ENCODE measurements at regions not wholly inside any gene's neighbourhood (a gene's known extent, or its start where the extent isn't known, plus 50 kb on each side); places are given as distances from the start of the nearest gene placed in this dataset.

- no peak overlapping the region for H3K56ac ChIP-seq (ENCODE audit: extremely low read depth, insufficient read depth, low read length)
- H3K27ac ChIP-seq (ENCODE audit: insufficient read depth, low read length) = no peak overlapping the region
- ATAC-seq (ENCODE audit: low read depth) = no peak
- intact Hi-C loops (cut with micrococcal nuclease) = no loop called here
- H2AK5ac ChIP-seq (ENCODE audit: low read depth, low read length) = no peak overlapping the region
- no peak overlapping the region for H2BK120ac ChIP-seq (ENCODE audit: low read depth, low read length)
- no CpG with 5 or more reads among the region's 1 CpG for WGBS, 2 experiments (ENCODE audit: extremely low coverage in 2 of 2, insufficient read length in 1 of 2)
- no peak overlapping the region for H3K4me3 ChIP-seq (ENCODE audit: insufficient read depth, low read depth, low read length)
- H2BK20ac ChIP-seq (ENCODE audit: low read depth, low read length) = no peak overlapping the region
- no peaks in the 10 kb centered on the region for H3K79me1 ChIP-seq (ENCODE audit: low read depth in 1 of 2, low read length in 2 of 2)
- no peak overlapping the region for H4K91ac ChIP-seq (ENCODE audit: insufficient read depth, low read depth, low read length)
- no peak overlapping the region for H3K4me2 ChIP-seq (ENCODE audit: low read depth, low read length)
- no peaks in the 10 kb centered on the region for H4K20me1 ChIP-seq (ENCODE audit: insufficient read depth, low read length)
- no peak overlapping the region for H2BK15ac ChIP-seq (ENCODE audit: low read depth, low read length)
- H3K4ac ChIP-seq (ENCODE audit: low read depth, low read length) = no peak overlapping the region
- in situ Hi-C loops (cut with MboI; ENCODE audit: low sequenced_read_pairs) = no loop called here
- BruUV-seq (replicated peaks) = no TSS peak
- H3K36me3 ChIP-seq (ENCODE audit: control insufficient read depth, insufficient read depth, low read length) = no peaks in the 10 kb centered on the region
- CTCF ChIA-PET = no interaction called here
- no peak overlapping the region for H3K14ac ChIP-seq (replicated peaks; ENCODE audit: low read depth, low read length)
- no peak overlapping the region for H3K9ac ChIP-seq (ENCODE audit: low read depth, low read length)
- POLR2A ChIA-PET (ENCODE audit: unreplicated experiment) = no interaction called here
- no peaks in the 10 kb centered on the region for H3K27me3 ChIP-seq (ENCODE audit: control insufficient read depth, insufficient read depth, low read length)
- no peak overlapping the region for H2BK5ac ChIP-seq (ENCODE audit: low read depth, low read length, poor library complexity, severe bottlenecking)
- H2AK9ac ChIP-seq (replicated peaks; ENCODE audit: low read depth, low read length, poor library complexity) = no peak overlapping the region
- H3K9me3 ChIP-seq (ENCODE audit: control insufficient read depth, insufficient read depth, low read length) = no peaks in the 10 kb centered on the region
- no peak overlapping the region for H4K8ac ChIP-seq (ENCODE audit: low read depth in 2 of 2, low read length in 2 of 2)
- no peaks in the 10 kb centered on the region for H3K4me1 ChIP-seq (ENCODE audit: control insufficient read depth, insufficient read depth, low read length)
- TF ChIP-seq NFE2L2 (IDR thresholded peaks at IDR 0.05; ENCODE audit: low read depth, low read length) = no peak
- no peak for TF ChIP-seq ELK1 (IDR thresholded peaks at IDR 0.05; ENCODE audit: borderline replicate concordance, low read depth, low read length)
- TF ChIP-seq CHD1 (IDR thresholded peaks at IDR 0.05; ENCODE audit: low read depth, low read length) = no peak
- no peak for TF ChIP-seq POLR2A (IDR thresholded peaks at IDR 0.05; ENCODE audit: low read depth, low read length)
- no peak for TF ChIP-seq RCOR1 (IDR thresholded peaks at IDR 0.05; ENCODE audit: insufficient replicate concordance, low read length)
- TF ChIP-seq FOS (IDR thresholded peaks at IDR 0.05; ENCODE audit: low read depth, low read length) = no peak
- TF ChIP-seq BHLHE40 (IDR thresholded peaks at IDR 0.05; ENCODE audit: low read depth, low read length) = no peak
- TF ChIP-seq RAD21 (IDR thresholded peaks at IDR 0.05; ENCODE audit: low read length) = no peak
- TF ChIP-seq SMC3 (IDR thresholded peaks at IDR 0.05; ENCODE audit: low read depth, low read length) = no peak
- TF ChIP-seq MAZ (IDR thresholded peaks at IDR 0.05; ENCODE audit: borderline replicate concordance, low read depth, low read length) = no peak
- no peak for TF ChIP-seq USF2 (IDR thresholded peaks at IDR 0.05; ENCODE audit: low read depth, low read length)
- TF ChIP-seq CEBPB (IDR thresholded peaks at IDR 0.05; ENCODE audit: low read depth, low read length) = no peak
- TF ChIP-seq MAFK (IDR thresholded peaks at IDR 0.05; ENCODE audit: low read depth, low read length) = no peak
- no peak for TF ChIP-seq RFX5 (IDR thresholded peaks at IDR 0.05; ENCODE audit: low read depth, low read length)
- TF ChIP-seq CTCF (conservative IDR thresholded peaks at IDR 0.05; ENCODE audit: low read depth, low read length) = no peak
- TF ChIP-seq MXI1 (IDR thresholded peaks at IDR 0.05; ENCODE audit: borderline replicate concordance, low read depth, low read length) = no peak
- DNase-seq = no peak
- dilution Hi-C loops (cut with HindIII; ENCODE audit: low sequenced_read_pairs, unreplicated experiment) = no loop called here
- no peaks in the 10 kb centered on the region for H3K9me1 ChIP-seq (ENCODE audit: insufficient read depth, low read length)
- no peak overlapping the region for H3K23ac ChIP-seq (ENCODE audit: low read depth, low read length)
- H4K5ac ChIP-seq (ENCODE audit: low read depth, low read length) = no peak overlapping the region
- H2AFZ ChIP-seq (replicated peaks; ENCODE audit: low read length, poor library complexity) = no peak overlapping the region
- H3K18ac ChIP-seq (ENCODE audit: low read depth, low read length) = no peak overlapping the region
These were observed 202.7 kb upstream of the GPC6 start for GRCh38 chr13:93023929-93024328.
